ENCODE measurements at regions not wholly inside any gene's neighbourhood (a gene's known extent, or its start where the extent isn't known, plus 50 kb on each side); places are given as distances from the start of the nearest gene placed in this dataset.

DNA sequence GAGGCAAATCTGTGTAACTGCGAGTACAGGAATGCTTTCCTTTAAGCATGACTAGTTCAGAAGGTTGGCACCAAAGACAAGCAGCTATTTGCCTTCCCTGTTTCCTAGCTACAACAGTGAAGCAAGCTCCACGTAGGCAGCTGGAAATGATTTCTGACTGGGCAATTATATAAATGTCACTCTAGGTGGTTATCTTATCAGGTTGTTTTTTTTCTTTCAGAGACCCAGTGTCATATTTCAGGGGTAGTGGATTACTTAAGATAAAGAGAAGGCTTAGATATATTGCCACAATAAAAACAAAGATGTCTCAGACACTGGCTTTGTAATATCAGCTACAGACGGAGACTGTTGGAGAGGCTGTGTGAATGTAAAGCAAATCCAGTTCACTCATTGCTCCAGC is 748.9 kb upstream of the NXPH2 start:
- intact Hi-C loops (cut with DNase I; ENCODE audit: low total_unique reads), result no loop called here
- no peak for TF ChIP-seq POLR2A (IDR thresholded peaks at IDR 0.05)
- TF ChIP-seq, protein P1, sequence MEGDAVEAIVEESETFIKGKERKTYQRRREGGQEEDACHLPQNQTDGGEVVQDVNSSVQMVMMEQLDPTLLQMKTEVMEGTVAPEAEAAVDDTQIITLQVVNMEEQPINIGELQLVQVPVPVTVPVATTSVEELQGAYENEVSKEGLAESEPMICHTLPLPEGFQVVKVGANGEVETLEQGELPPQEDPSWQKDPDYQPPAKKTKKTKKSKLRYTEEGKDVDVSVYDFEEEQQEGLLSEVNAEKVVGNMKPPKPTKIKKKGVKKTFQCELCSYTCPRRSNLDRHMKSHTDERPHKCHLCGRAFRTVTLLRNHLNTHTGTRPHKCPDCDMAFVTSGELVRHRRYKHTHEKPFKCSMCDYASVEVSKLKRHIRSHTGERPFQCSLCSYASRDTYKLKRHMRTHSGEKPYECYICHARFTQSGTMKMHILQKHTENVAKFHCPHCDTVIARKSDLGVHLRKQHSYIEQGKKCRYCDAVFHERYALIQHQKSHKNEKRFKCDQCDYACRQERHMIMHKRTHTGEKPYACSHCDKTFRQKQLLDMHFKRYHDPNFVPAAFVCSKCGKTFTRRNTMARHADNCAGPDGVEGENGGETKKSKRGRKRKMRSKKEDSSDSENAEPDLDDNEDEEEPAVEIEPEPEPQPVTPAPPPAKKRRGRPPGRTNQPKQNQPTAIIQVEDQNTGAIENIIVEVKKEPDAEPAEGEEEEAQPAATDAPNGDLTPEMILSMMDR (IDR thresholded peaks at IDR 0.05), result no peak
- Histone ChIP-seq H3K36me3 (ENCODE audit: low read depth, missing control alignments) (no peaks in the 10 kb centered on the region), H3K9me3 (no peaks in the 10 kb centered on the region), H3K27ac (no peak overlapping the region), H3K27me3 (no peaks in the 10 kb centered on the region), H3K4me3 (no peak overlapping the region), H3K4me1 (no peaks in the 10 kb centered on the region)
- no peak for DNase-seq
- WGBS, 2 donors, result 60 to 75% methylated on average over 3 of the region's 3 CpGs

DNA sequence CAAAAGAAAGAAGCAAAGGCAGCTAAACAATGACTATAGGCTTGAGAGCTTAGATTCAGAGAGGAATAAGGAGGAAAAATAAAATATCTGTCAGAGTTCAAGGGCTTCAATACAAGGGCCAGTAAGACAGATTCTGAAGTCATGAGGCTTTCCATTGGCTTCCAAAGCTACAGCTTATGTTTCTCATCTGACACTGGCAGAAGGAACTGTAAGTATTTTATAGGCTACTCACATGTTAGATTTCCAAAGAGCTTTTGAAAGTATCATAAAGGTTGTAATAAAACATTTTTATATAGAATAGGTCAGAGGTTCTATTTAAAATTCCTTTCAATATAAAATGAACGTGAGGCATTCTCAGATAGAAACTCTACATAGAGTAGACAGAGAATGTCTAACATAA is 746.6 kb upstream of the NXPH2 start:
- Histone ChIP-seq H3K4me3 (no peak overlapping the region), H3K9me3 (no peaks in the 10 kb centered on the region), H3K27ac (no peak overlapping the region), H3K36me3 (ENCODE audit: low read depth, missing control alignments) (no peaks in the 10 kb centered on the region), H3K4me1 (no peaks in the 10 kb centered on the region), H3K27me3 (no peaks in the 10 kb centered on the region)
- DNase-seq, result no peak
- no peak for TF ChIP-seq POLR2A (IDR thresholded peaks at IDR 0.05)
- TF ChIP-seq, protein P1 (IDR thresholded peaks at IDR 0.05), result no peak
- WGBS, 2 donors, result 71 to 81% methylated on average over 1 of the region's 1 CpG
- intact Hi-C loops (cut with DNase I; ENCODE audit: low total_unique reads), result no loop called here

DNA sequence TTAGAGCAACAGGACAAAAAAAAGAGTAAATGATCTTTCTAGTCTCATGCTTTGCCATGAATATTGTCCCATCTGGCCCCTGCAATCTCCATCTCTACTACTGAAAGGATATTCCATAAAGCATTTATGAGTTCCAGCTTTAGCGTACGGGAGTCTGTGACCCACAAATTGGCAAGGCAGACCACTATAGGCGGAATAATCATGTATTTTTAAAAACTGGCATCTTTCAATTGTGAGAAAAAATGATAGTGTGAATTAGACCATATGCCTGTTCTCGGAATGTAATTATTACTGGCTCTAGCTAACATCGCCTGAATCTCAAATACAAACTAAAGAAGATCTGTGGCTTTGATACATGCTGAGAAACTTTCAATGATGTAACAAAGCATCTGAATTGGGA is 738.1 kb upstream of the NXPH2 start:
- H3K27ac ChIP-seq, result no peak overlapping the region
- no peaks in the 10 kb centered on the region for H3K36me3 ChIP-seq (ENCODE audit: low read depth, missing control alignments)
- DNase-seq, result no peak
- H3K9me3 ChIP-seq, result no peaks in the 10 kb centered on the region
- no peaks in the 10 kb centered on the region for H3K27me3 ChIP-seq
- H3K4me1 ChIP-seq, result no peaks in the 10 kb centered on the region
- 83 to 95% methylated on average over 5 of the region's 5 CpGs for WGBS, 2 donors
- no peak overlapping the region for H3K4me3 ChIP-seq
- TF ChIP-seq, protein P1 (IDR thresholded peaks at IDR 0.05), result no peak
- TF ChIP-seq POLR2A (IDR thresholded peaks at IDR 0.05), result no peak
- intact Hi-C loops (cut with DNase I; ENCODE audit: low total_unique reads), result no loop called here

DNA sequence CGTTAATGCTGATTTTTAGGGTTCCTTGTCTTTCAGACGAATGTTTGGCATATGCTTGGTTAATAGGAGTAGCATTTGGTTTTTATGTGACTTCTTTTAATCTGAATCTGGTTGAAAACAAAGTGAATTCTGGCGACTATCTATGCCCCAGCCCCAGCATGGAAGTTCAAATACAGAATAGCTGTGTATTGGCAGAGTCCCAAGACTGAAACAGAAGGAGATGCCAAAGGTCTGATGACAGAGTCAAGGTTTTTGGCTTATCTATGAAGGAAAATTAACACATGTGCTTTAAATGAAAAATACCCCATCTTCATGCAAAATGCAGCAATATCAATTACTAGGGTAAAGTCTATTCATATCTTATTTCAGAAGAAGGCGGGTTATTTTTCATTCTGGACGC is 734.8 kb upstream of the NXPH2 start:
- TF ChIP-seq, protein P1 (IDR thresholded peaks at IDR 0.05), result no peak
- no peak for TF ChIP-seq POLR2A (IDR thresholded peaks at IDR 0.05)
- 56 to 57% methylated on average over 5 of the region's 5 CpGs for WGBS, 2 donors
- H3K36me3 ChIP-seq (ENCODE audit: low read depth, missing control alignments), result no peaks in the 10 kb centered on the region
- no peaks in the 10 kb centered on the region for H3K4me1 ChIP-seq
- no peak for DNase-seq
- no peak overlapping the region for H3K27ac ChIP-seq
- H3K27me3 ChIP-seq, result no peaks in the 10 kb centered on the region
- no peak overlapping the region for H3K4me3 ChIP-seq
- intact Hi-C loops (cut with DNase I; ENCODE audit: low total_unique reads), result no loop called here
- H3K9me3 ChIP-seq, result no peaks in the 10 kb centered on the region

DNA sequence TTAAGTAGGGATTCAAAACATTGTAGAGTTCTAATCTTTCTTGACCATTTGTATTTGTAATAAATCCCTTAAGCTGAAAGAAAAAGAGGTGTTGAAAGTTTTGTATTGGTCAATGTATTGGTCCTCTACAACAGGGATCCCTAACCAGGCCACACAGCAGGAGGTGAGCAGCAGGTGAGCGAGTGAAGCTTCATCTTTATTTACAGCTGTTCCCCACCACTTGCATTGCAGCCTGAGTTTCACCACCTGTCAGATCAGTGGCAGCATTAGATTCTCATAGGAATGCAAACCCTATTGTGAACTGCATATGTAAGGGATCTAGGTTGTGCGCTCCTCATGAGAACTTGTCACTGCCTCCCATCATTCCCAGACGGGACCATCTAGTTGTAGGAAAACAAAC is 715.7 kb upstream of the NXPH2 start:
- intact Hi-C loops (cut with DNase I; ENCODE audit: low total_unique reads), result no loop called here
- no peak for DNase-seq
- no peaks in the 10 kb centered on the region for H3K9me3 ChIP-seq
- H3K36me3 ChIP-seq (ENCODE audit: low read depth, missing control alignments), result no peaks in the 10 kb centered on the region
- no peak overlapping the region for H3K27ac ChIP-seq
- no peaks in the 10 kb centered on the region for H3K4me1 ChIP-seq
- 85 to 90% methylated on average over 3 of the region's 3 CpGs for WGBS, 2 donors
- TF ChIP-seq, protein P1 (IDR thresholded peaks at IDR 0.05), result no peak
- no peak for TF ChIP-seq POLR2A (IDR thresholded peaks at IDR 0.05)
- H3K27me3 ChIP-seq, result no peaks in the 10 kb centered on the region
- H3K4me3 ChIP-seq, result no peak overlapping the region

All from testis (tissue), 2 donors.